ENCODE measurements at regions not wholly inside any gene's neighbourhood (a gene's known extent, or its start where the extent isn't known, plus 50 kb on each side); places are given as distances from the start of the nearest gene placed in this dataset.

- TF ChIP-seq CTCF (IDR thresholded peaks at IDR 0.05; ENCODE audit: borderline replicate concordance, extremely low read depth, low read length, poor library complexity, severe bottlenecking) (no peak), EZH2 (IDR thresholded peaks at IDR 0.05; ENCODE audit: borderline replicate concordance, low read depth, low read length, severe bottlenecking) (no peak)
Measured at GRCh38 chr20:48192109-48192508, 406.8 kb upstream of the SULF2 start.
